Hepatocyte (in vitro differentiated cells): ENCODE measurements at regions not wholly inside any gene's neighbourhood (a gene's known extent, or its start where the extent isn't known, plus 50 kb on each side); places are given as distances from the start of the nearest gene placed in this dataset.
"Not testable (repeated sequence)": the region's sequence is repeated elsewhere in the genome, so short reads cannot be mapped to it uniquely, and the experiment has no call there.

ENCODE experiments used
- DNase-seq: peaks from one replicate; pipeline ENCODE4 v3.0.0-alpha.2; 2016; ENCODE audit warnings: low spot score
- H2AFZ ChIP-seq: fragments of 200-600 bp; sonication (generic); 2 replicates; pipeline ENCODE4 v1.6.0; 2016; ENCODE audit warnings: antibody characterized with exemption, mild to moderate bottlenecking
- H3K27ac ChIP-seq: fragments of 200-600 bp; sonication (generic); 2 replicates; pipeline ENCODE4 v1.5.1; 2016; ENCODE audit warnings: mild to moderate bottlenecking
- H3K27me3 ChIP-seq: fragments of 200-600 bp; sonication (generic); 2 replicates; pipeline ENCODE4 v1.6.1; 2016
- H3K36me3 ChIP-seq: fragments of 200-600 bp; sonication (generic); replicated peaks from 2 replicates; pipeline ENCODE4 v1.5.1; 2016; ENCODE audit warnings: low read depth; ENCODE audit not compliant: insufficient read depth
- H3K4me1 ChIP-seq: fragments of 200-600 bp; sonication (generic); 2 replicates; pipeline ENCODE4 v1.5.1; 2016; ENCODE audit warnings: mild to moderate bottlenecking, moderate library complexity; ENCODE audit not compliant: insufficient read depth
- H3K4me2 ChIP-seq: fragments of 200-600 bp; sonication (generic); 2 replicates; pipeline ENCODE4 v1.6.0; 2016
- H3K4me3 ChIP-seq: fragments of 200-600 bp; sonication (generic); 2 replicates; pipeline ENCODE4 v1.5.1; 2016; ENCODE audit warnings: mild to moderate bottlenecking
- H3K79me2 ChIP-seq: fragments of 200-600 bp; sonication (generic); 2 replicates; pipeline ENCODE4 v1.6.0; 2017; ENCODE audit warnings: mild to moderate bottlenecking
- H3K9me2 ChIP-seq: fragments of 200-600 bp; sonication (generic); replicated peaks from 2 replicates; pipeline ENCODE4 v1.6.0; 2017; ENCODE audit warnings: mild to moderate bottlenecking; ENCODE audit not compliant: insufficient read depth
- H3K9me3 ChIP-seq: fragments of 200-600 bp; sonication (generic); 2 replicates; pipeline ENCODE4 v1.5.1; 2016; ENCODE audit warnings: low read depth, mild to moderate bottlenecking
- H4K20me1 ChIP-seq: fragments of 200-600 bp; sonication (generic); 2 replicates; pipeline ENCODE4 v1.6.0; 2016; ENCODE audit warnings: mild to moderate bottlenecking; ENCODE audit not compliant: insufficient read depth, poor library complexity, severe bottlenecking
- CTCF ChIP-seq: fragments of 200-600 bp; sonication (generic); IDR thresholded peaks from 2 replicates; pipeline ENCODE4 v1.5.1; 2016; ENCODE audit warnings: antibody characterized with exemption, mild to moderate bottlenecking; ENCODE audit not compliant: poor library complexity
- EZH2 ChIP-seq: fragments of 200-600 bp; sonication (generic); IDR thresholded peaks from 2 replicates; pipeline ENCODE4 v1.6.1; 2016; ENCODE audit warnings: antibody characterized with exemption, mild to moderate bottlenecking, borderline replicate concordance
- EZH2phosphoT487 ChIP-seq: fragments of 200-600 bp; sonication (generic); IDR thresholded peaks from one replicate; pipeline ENCODE4 v1.6.1; 2018; ENCODE audit warnings: antibody characterized with exemption, mild to moderate bottlenecking, low read depth, moderate library complexity; ENCODE audit not compliant: unreplicated experiment, severe bottlenecking
- WGBS: methylation state at CpG from one replicate; pipeline ENCODE4 v1.1.6; 2016; ENCODE audit warnings: low lambda C conversion rate; ENCODE audit errors: missing lambda C conversion rate; 5-methylcytosine and 5-hydroxymethylcytosine counted together

GRCh38 chr7:142488842-142489241, 231.0 kb upstream of the PRSS58 start:
- Histone ChIP-seq H3K79me2 (no peaks in the 10 kb centered on the region), H3K9me3 (no peaks in the 10 kb centered on the region)
- DNase-seq, result no peak

GRCh38 chr7:142488036-142488633, 230.3 kb upstream of the PRSS58 start:
- TF ChIP-seq EZH2phosphoT487, result no peak
- no peak for TF ChIP-seq CTCF
- no peak for TF ChIP-seq EZH2
- no peak overlapping the region for H3K27ac ChIP-seq
- no peaks in the 10 kb centered on the region for H4K20me1 ChIP-seq
- no peaks in the 10 kb centered on the region for H3K27me3 ChIP-seq
- H3K9me3 ChIP-seq, result no peaks in the 10 kb centered on the region
- H3K4me3 ChIP-seq, result no peak overlapping the region
- H3K36me3 ChIP-seq, result no peaks in the 10 kb centered on the region
- no peaks in the 10 kb centered on the region for H3K9me2 ChIP-seq
- H2AFZ ChIP-seq, result no peak overlapping the region
- 85% methylated on average over 10 of the region's 10 CpGs for WGBS
- no peaks in the 10 kb centered on the region for H3K4me1 ChIP-seq
- no peak overlapping the region for H3K4me2 ChIP-seq
- no peak for DNase-seq
- no peaks in the 10 kb centered on the region for H3K79me2 ChIP-seq

More at GRCh38 chr7:142488842-142489241, 231.0 kb upstream of the PRSS58 start:
- Histone ChIP-seq H3K4me1 (no peaks in the 10 kb centered on the region), H2AFZ (no peak overlapping the region), H3K4me3 (no peak overlapping the region), H3K9me2 (no peaks in the 10 kb centered on the region), H3K27ac (no peak overlapping the region), H3K27me3 (peaks cover under 1% of the 10 kb centered on the region), H4K20me1 (no peaks in the 10 kb centered on the region), H3K36me3 (no peaks in the 10 kb centered on the region), H3K4me2 (no peak overlapping the region)
- TF ChIP-seq EZH2phosphoT487 (no peak), EZH2 (no peak), CTCF (no peak)
- 88% methylated on average over 7 of the region's 7 CpGs for WGBS

- H3K9me2 ChIP-seq, H2AFZ ChIP-seq, H4K20me1 ChIP-seq, H3K4me1 ChIP-seq, H3K79me2 ChIP-seq, H3K27ac ChIP-seq, H3K36me3 ChIP-seq, H3K4me2 ChIP-seq, H3K27me3 ChIP-seq, H3K4me3 ChIP-seq, DNase-seq, H3K9me3 ChIP-seq: not testable (repeated sequence)
- 69% methylated on average over 4 of the region's 4 CpGs for WGBS
Observed at GRCh38 chr7:142487565-142487964, 229.7 kb upstream of the PRSS58 start.

GRCh38 chr7:142487124-142487523, 229.3 kb upstream of the PRSS58 start:
- no peaks in the 10 kb centered on the region for H3K27me3 ChIP-seq
- no peaks in the 10 kb centered on the region for H3K79me2 ChIP-seq
- H2AFZ ChIP-seq, result no peak overlapping the region
- H4K20me1 ChIP-seq, result no peaks in the 10 kb centered on the region
- H3K36me3 ChIP-seq, result no peaks in the 10 kb centered on the region
- no peak overlapping the region for H3K4me3 ChIP-seq
- H3K9me3 ChIP-seq, result no peaks in the 10 kb centered on the region
- DNase-seq, result no peak
- H3K27ac ChIP-seq, result no peak overlapping the region
- no peaks in the 10 kb centered on the region for H3K4me1 ChIP-seq
- 45% methylated on average over 4 of the region's 4 CpGs for WGBS
- no peaks in the 10 kb centered on the region for H3K9me2 ChIP-seq
- H3K4me2 ChIP-seq, result no peak overlapping the region
- TF ChIP-seq CTCF (no peak), EZH2phosphoT487 (no peak)
